GM12878 (cell line): ENCODE measurements at regions not wholly inside any gene's neighbourhood (a gene's known extent, or its start where the extent isn't known, plus 50 kb on each side); places are given as distances from the start of the nearest gene placed in this dataset.
A peak's percentile ranks its signal among the peaks of the same experiment; 100 is the strongest.

Experiments used
- ATAC-seq: fragments of 200-7000 bp; cut with Tn5 transposase; 3 replicates; pipeline ENCODE4 v1.9.1; 2020; ENCODE audit warnings: mild to moderate bottlenecking, moderate library complexity
- BruUV-seq: library from RNA; stranded (reverse); fragments of 400-500 nt; replicated peaks from 2 replicates; lab custom pipeline; 2021; lab: Mats Ljungman, UMichigan
- CTCF ChIA-PET: fragments of 300-600 bp; sonication (Branson Sonifier 250); formaldehyde crosslinking; extraction: SDS; loops from one replicate; lab custom pipeline; 2021; ENCODE audit warnings: inconsistent platforms; lab: Yijun Ruan, JAX
- POLR2A ChIA-PET: fragments of 350-600 bp; formaldehyde crosslinking; extraction: SDS; loops from one replicate; lab custom pipeline; 2021; ENCODE audit warnings: inconsistent platforms; lab: Charles Lee
- RAD21 ChIA-PET: fragments of 300-600 bp; sonication (Branson Sonifier 250); formaldehyde crosslinking; loops from one replicate; lab custom pipeline; 2023; ENCODE audit warnings: antibody characterized with exemption; ENCODE audit not compliant: unreplicated experiment; lab: Charles Lee
- SMC1A ChIA-PET: fragments of 300-600 bp; sonication (Branson Sonifier 250); formaldehyde crosslinking; loops from one replicate; lab custom pipeline; 2023; ENCODE audit not compliant: unreplicated experiment, uncharacterized antibody; lab: Charles Lee
- DNase-seq: peaks from one replicate; pipeline ENCODE4 v3.0.0-alpha.2; 2011; ENCODE audit warnings: low read depth, low spot score
- FAIRE-seq: peaks from 3 replicates; lab custom pipeline; 2011; peaks lifted over from hg19 to GRCh38; lab: Jason Lieb, UNC
- H2AFZ ChIP-seq: 2 replicates; pipeline ENCODE4 v1.6.0; 2011; ENCODE audit warnings: low read depth, low read length, control low read depth; ENCODE audit not compliant: control insufficient read depth
- H3K27ac ChIP-seq: 2 replicates; pipeline ENCODE4 v1.5.1; 2011; ENCODE audit warnings: control low read depth; ENCODE audit not compliant: control insufficient read depth, insufficient read depth
- H3K27me3 ChIP-seq, 2 experiments: replicated peaks in 1 of 2; 2 replicates each; pipeline versions ENCODE4 v1.6.0 to v1.6.1; 2011; ENCODE audit warnings: low read length in 1 of 2; ENCODE audit not compliant: control insufficient read depth in 2 of 2, insufficient read depth in 2 of 2
- H3K36me3 ChIP-seq, 2 experiments: 2 replicates each; pipeline ENCODE4 v1.5.1; 2011; ENCODE audit warnings: low read length in 1 of 2; ENCODE audit not compliant: control insufficient read depth in 2 of 2, insufficient read depth in 2 of 2
- H3K4me1 ChIP-seq: 2 replicates; pipeline ENCODE4 v1.6.1; 2011; ENCODE audit warnings: mild to moderate bottlenecking, low read length, moderate library complexity, mixed read lengths; ENCODE audit not compliant: control insufficient read depth, insufficient read depth
- H3K4me2 ChIP-seq: 2 replicates; pipeline ENCODE4 v1.6.0; 2011; ENCODE audit warnings: control low read depth; ENCODE audit not compliant: control insufficient read depth, insufficient read depth
- H3K4me3 ChIP-seq: fragments of 200-600 bp; sonication (generic); 2 replicates; pipeline ENCODE4 v1.5.1; 2016
- H3K79me2 ChIP-seq: 2 replicates; pipeline ENCODE4 v1.6.0; 2011; ENCODE audit warnings: low read length; ENCODE audit not compliant: control insufficient read depth, insufficient read depth
- H3K9ac ChIP-seq: 2 replicates; pipeline ENCODE4 v1.8.0; 2011; ENCODE audit warnings: low read length, control low read depth, mixed read lengths; ENCODE audit not compliant: control insufficient read depth, insufficient read depth
- H3K9me3 ChIP-seq: replicated peaks from 3 replicates; pipeline ENCODE4 v1.5.1; 2011; ENCODE audit warnings: mild to moderate bottlenecking, low read length; ENCODE audit not compliant: control insufficient read depth, insufficient read depth
- H4K20me1 ChIP-seq: 2 replicates; pipeline ENCODE4 v1.6.0; 2011; ENCODE audit not compliant: control insufficient read depth, insufficient read depth
- RAD51 ChIP-seq: fragments of 450-650 bp; IDR thresholded peaks from 2 replicates; pipeline ENCODE4 v1.6.1; 2016; ENCODE audit warnings: moderate library complexity, mild to moderate bottlenecking, inconsistent platforms
- SMAD5 ChIP-seq: IDR thresholded peaks from 2 replicates; pipeline ENCODE4 v1.6.1; 2016; ENCODE audit warnings: antibody characterized with exemption, low read depth
- SPI1 ChIP-seq: IDR thresholded peaks from 2 replicates; pipeline ENCODE4 v1.6.1; 2011; ENCODE audit warnings: low read depth, mild to moderate bottlenecking, low read length, moderate library complexity, borderline replicate concordance; ENCODE audit not compliant: insufficient read depth
- WGBS: methylation state at CpG from one replicate; pipeline ENCODE4 v1.1.6; 2016; ENCODE audit warnings: low lambda C conversion rate; ENCODE audit not compliant: insufficient replicate concordance, insufficient coverage; ENCODE audit errors: missing lambda C conversion rate; 5-methylcytosine and 5-hydroxymethylcytosine counted together
- in situ Hi-C: fragments of 300-500 bp; cut with MboI; formaldehyde crosslinking; loops from 9 replicates; pipeline ENCODE4 v1.14.3; 2018; ENCODE audit warnings: mixed read lengths
- intact Hi-C: fragments of 100-400 bp; cut with micrococcal nuclease; formaldehyde crosslinking; loops from one replicate; pipeline ENCODE4 v1.14.2; 2022; ENCODE audit not compliant: unreplicated experiment
- TF ChIP-seq, protein P1 (sequence below): IDR thresholded peaks from 2 replicates; pipeline ENCODE4 v1.6.1; 2011; ENCODE audit warnings: low read depth, mild to moderate bottlenecking, low read length, moderate library complexity, borderline replicate concordance; ENCODE audit errors: extremely low read depth

DNA sequence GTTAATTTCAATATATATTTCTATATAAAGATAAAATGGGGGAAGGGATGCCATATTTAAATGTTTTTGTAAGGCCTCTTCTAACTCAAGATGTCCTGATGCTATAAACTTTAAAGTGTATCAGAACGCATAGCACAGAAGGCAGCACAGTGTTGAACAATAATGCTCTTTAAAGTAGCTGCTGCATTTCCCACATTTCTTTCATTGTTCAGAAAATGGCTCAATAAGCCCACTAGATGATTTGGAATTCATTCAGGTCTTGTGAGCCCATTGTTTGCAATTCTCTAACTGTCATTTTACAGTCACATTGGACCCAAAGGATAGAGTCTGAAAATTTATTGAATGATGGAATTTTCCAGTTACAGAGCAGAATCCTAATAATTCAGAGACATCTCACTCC is 64.0 kb upstream of the PCED1B start:
- DNase-seq (no peak), ATAC-seq (no peak)
- WGBS, result 59% methylated on average over 1 of the region's 1 CpG
- ChIA-PET CTCF (interaction anchor here (2.5 kb wide), 1 partner anchor 890 kb away, joined by 8 read pairs; no protein-coding TSS in a partner anchor), POLR2A (no interaction called here), SMC1A (interaction anchor here (1.7 kb wide), 1 partner anchor 944 kb away, joined by 4 read pairs; no protein-coding TSS in a partner anchor), RAD21 (interaction anchor here (0.6 kb wide), 1 partner anchor 890 kb away, joined by 3 read pairs; no protein-coding TSS in a partner anchor)
- in situ Hi-C loops (loop anchor here (10.0 to 25.0 kb wide), 2 partner anchors 681 to 878 kb away; no protein-coding TSS in a partner anchor), intact Hi-C loops (no loop called here)
- Histone ChIP-seq H3K4me2 (no peak overlapping the region), H3K9me3 (no peaks in the 10 kb centered on the region), H3K4me3 (no peak overlapping the region), H3K9ac (no peak overlapping the region), H2AFZ (no peak overlapping the region), H3K27me3 (no peaks in the 10 kb centered on the region), H3K27ac (no peak overlapping the region), H3K4me1 (no peaks in the 10 kb centered on the region), H3K79me2 (no peaks in the 10 kb centered on the region), H4K20me1 (no peaks in the 10 kb centered on the region)
- BruUV-seq, result no TSS peak
- TF ChIP-seq RAD51, result no peak
- no peak for TF ChIP-seq SMAD5
- TF ChIP-seq, all 136 proteins: peak for 0
- no peaks in the 10 kb centered on the region for H3K36me3 ChIP-seq
- FAIRE-seq, result no peak

DNA sequence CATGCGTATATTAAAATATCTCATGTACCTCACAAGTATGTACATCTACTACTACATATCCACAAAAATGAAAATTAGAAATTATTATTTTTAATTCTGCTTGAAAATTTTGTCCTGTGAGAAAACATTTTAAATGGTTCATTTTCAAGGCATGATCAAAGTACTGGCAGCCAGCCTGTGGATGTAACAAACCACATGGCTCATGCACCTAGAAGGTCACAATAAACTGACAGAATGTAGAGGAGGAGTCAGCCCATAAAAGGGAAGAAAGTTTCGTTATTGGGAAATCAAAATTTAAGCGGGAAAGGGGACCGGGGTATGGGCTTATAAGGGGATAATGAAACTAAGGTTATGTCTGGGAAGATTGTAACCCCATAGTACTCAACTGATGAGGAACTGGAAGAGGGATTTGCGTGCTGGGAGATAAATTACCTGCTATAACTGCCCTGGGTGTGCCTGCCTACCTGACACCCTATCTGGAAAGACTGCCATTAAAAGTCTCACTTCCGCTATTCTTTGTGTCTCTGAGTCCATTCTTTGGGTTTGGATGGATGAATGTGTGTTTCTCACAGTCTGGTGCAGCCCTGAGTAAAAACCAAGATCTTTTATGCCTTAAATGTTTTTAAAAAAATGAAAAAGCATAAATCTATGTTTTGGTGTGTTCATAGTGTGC is 62.2 kb upstream of the PCED1B start:
- intact Hi-C loops (no loop called here), in situ Hi-C loops (loop anchor here (10.0 to 25.0 kb wide), 2 partner anchors 682 to 880 kb away; no protein-coding TSS in a partner anchor)
- Histone ChIP-seq H3K4me2 (no peak overlapping the region), H2AFZ (no peak overlapping the region), H3K9ac (no peak overlapping the region), H3K9me3 (no peaks in the 10 kb centered on the region), H3K36me3 (no peaks in the 10 kb centered on the region), H3K27me3 (no peaks in the 10 kb centered on the region), H3K4me3 (no peak overlapping the region), H3K79me2 (no peaks in the 10 kb centered on the region), H3K27ac (no peak overlapping the region), H4K20me1 (no peaks in the 10 kb centered on the region), H3K4me1 (no peaks in the 10 kb centered on the region)
- POLR2A ChIA-PET, result no interaction called here
- FAIRE-seq (no peak), DNase-seq (no peak), ATAC-seq (no peak)
- WGBS, result 59% methylated on average over 6 of the region's 6 CpGs
- RAD21 ChIA-PET, result no interaction called here
- TF ChIP-seq, protein P1, sequence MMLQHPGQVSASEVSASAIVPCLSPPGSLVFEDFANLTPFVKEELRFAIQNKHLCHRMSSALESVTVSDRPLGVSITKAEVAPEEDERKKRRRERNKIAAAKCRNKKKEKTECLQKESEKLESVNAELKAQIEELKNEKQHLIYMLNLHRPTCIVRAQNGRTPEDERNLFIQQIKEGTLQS, result no peak
- peak; percentile 40; the same call in 1 of the 2 replicates for TF ChIP-seq SPI1
- CTCF ChIA-PET, result no interaction called here
- SMC1A ChIA-PET, result no interaction called here
- BruUV-seq, result no TSS peak
